GM23338 (cell line): ENCODE measurements at regions not wholly inside any gene's neighbourhood (a gene's known extent, or its start where the extent isn't known, plus 50 kb on each side); places are given as distances from the start of the nearest gene placed in this dataset.

ENCODE experiments used
- ATAC-seq: fragments of 200-7000 bp; cut with Tn5 transposase; 3 replicates; pipeline ENCODE4 v1.9.1; 2020
- DNase-seq: peaks from one replicate; pipeline ENCODE4 v3.0.0-alpha.2; 2015; ENCODE audit warnings: low spot score
- H2AFZ ChIP-seq: fragments of 200-600 bp; sonication (generic); 2 replicates; pipeline ENCODE4 v1.8.0; 2016; ENCODE audit warnings: antibody characterized with exemption, mild to moderate bottlenecking, moderate library complexity
- H3F3A ChIP-seq: fragments of 200-600 bp; sonication (generic); replicated peaks from 2 replicates; pipeline ENCODE4 v1.8.0; 2017; ENCODE audit warnings: antibody characterized with exemption, mixed run types, low read depth
- H3K27ac ChIP-seq: fragments of 200-600 bp; sonication (generic); 2 replicates; pipeline ENCODE4 v1.6.1; 2016; ENCODE audit warnings: low read depth
- H3K27me3 ChIP-seq: fragments of 200-600 bp; sonication (generic); 2 replicates; pipeline ENCODE4 v1.8.0; 2016; ENCODE audit warnings: mild to moderate bottlenecking, mixed run types, moderate library complexity; ENCODE audit not compliant: insufficient read depth
- H3K36me3 ChIP-seq: fragments of 200-600 bp; sonication (generic); 2 replicates; pipeline ENCODE4 v1.8.0; 2016; ENCODE audit warnings: mild to moderate bottlenecking; ENCODE audit not compliant: insufficient read depth
- H3K4me1 ChIP-seq: fragments of 200-600 bp; sonication (generic); 2 replicates; pipeline ENCODE4 v1.8.0; 2016; ENCODE audit warnings: mild to moderate bottlenecking, moderate library complexity; ENCODE audit not compliant: insufficient read depth
- H3K4me2 ChIP-seq: fragments of 200-600 bp; sonication (generic); 2 replicates; pipeline ENCODE4 v1.7.1; 2017; ENCODE audit warnings: mixed run types
- H3K4me3 ChIP-seq: fragments of 200-600 bp; sonication (generic); 2 replicates; pipeline ENCODE4 v1.6.1; 2016; ENCODE audit warnings: mixed run types
- H3K79me2 ChIP-seq: fragments of 200-600 bp; sonication (generic); replicated peaks from 2 replicates; pipeline ENCODE4 v1.8.0; 2017; ENCODE audit warnings: mild to moderate bottlenecking; ENCODE audit not compliant: insufficient read depth
- H3K9me2 ChIP-seq: fragments of 200-600 bp; sonication (generic); 2 replicates; pipeline ENCODE4 v1.8.0; 2017; ENCODE audit not compliant: insufficient read depth
- H4K20me1 ChIP-seq: fragments of 200-600 bp; sonication (generic); replicated peaks from 2 replicates; pipeline ENCODE4 v1.8.0; 2017; ENCODE audit warnings: mild to moderate bottlenecking; ENCODE audit not compliant: insufficient read depth
- H3K27ac Mint-ChIP-seq: 2 replicates; pipeline ENCODE4 v1.8.0; 2020; ENCODE audit warnings: inconsistent platforms, mild to moderate bottlenecking, moderate library complexity, mixed read lengths
- H3K27me3 Mint-ChIP-seq: 3 replicates; pipeline ENCODE4 v1.8.0; 2022; ENCODE audit warnings: low read depth, mild to moderate bottlenecking, moderate library complexity, mixed read lengths, inconsistent platforms; ENCODE audit not compliant: insufficient read depth, poor library complexity
- H3K36me3 Mint-ChIP-seq: 3 replicates; pipeline ENCODE4 v1.8.0; 2021; ENCODE audit warnings: low read depth, mild to moderate bottlenecking, inconsistent platforms, moderate library complexity, mixed read lengths
- H3K4me1 Mint-ChIP-seq: 3 replicates; pipeline ENCODE4 v1.8.0; 2020; ENCODE audit warnings: mild to moderate bottlenecking, inconsistent platforms, mixed read lengths
- H3K4me3 Mint-ChIP-seq: 3 replicates; pipeline ENCODE4 v1.8.0; 2021; ENCODE audit warnings: moderate library complexity, mild to moderate bottlenecking, inconsistent platforms, mixed read lengths
- H3K9me3 Mint-ChIP-seq: 3 replicates; pipeline ENCODE4 v1.8.0; 2020; ENCODE audit warnings: moderate library complexity, mild to moderate bottlenecking, inconsistent platforms, mixed read lengths
- CREB1 ChIP-seq: fragments of 250-450 bp; sonication (Bioruptor Pico); IDR thresholded peaks from 2 replicates; pipeline ENCODE4 v1.5.0; 2020; ENCODE audit warnings: low read depth, mild to moderate bottlenecking, moderate library complexity
- CTCF ChIP-seq, 2 experiments: fragments of 200-600 bp in 1 of 2; sonication (generic) in 1 of 2; conservative IDR thresholded peaks; 2 replicates each; pipeline versions ENCODE4 v1.5.1 to v1.6.1; 2016 to 2017; ENCODE audit warnings: antibody characterized with exemption in 2 of 2, low read depth in 2 of 2, mild to moderate bottlenecking in 2 of 2, moderate library complexity in 1 of 2
- ETS1 ChIP-seq: IDR thresholded peaks from 2 replicates; pipeline ENCODE4 v1.6.1; 2016; ENCODE audit warnings: antibody characterized with exemption
- EZH2 ChIP-seq: fragments of 200-600 bp; sonication (generic); IDR thresholded peaks from one replicate; pipeline ENCODE4 v1.8.0; 2017; ENCODE audit warnings: antibody characterized with exemption, mild to moderate bottlenecking, low read depth; ENCODE audit not compliant: unreplicated experiment
- EZH2phosphoT487 ChIP-seq: fragments of 200-600 bp; sonication (generic); IDR thresholded peaks from one replicate; pipeline ENCODE4 v1.8.1; 2018; ENCODE audit warnings: antibody characterized with exemption; ENCODE audit not compliant: unreplicated experiment
- JUNB ChIP-seq: IDR thresholded peaks from one replicate; pipeline ENCODE4 v1.6.1; 2016; ENCODE audit warnings: antibody characterized with exemption; ENCODE audit not compliant: unreplicated experiment
- NANOG ChIP-seq: IDR thresholded peaks from 2 replicates; pipeline ENCODE4 v1.6.1; 2016; ENCODE audit warnings: antibody characterized with exemption, borderline replicate concordance
- POLR2AphosphoS5 ChIP-seq: IDR thresholded peaks from 2 replicates; pipeline ENCODE4 v1.6.1; 2016; ENCODE audit warnings: antibody characterized with exemption, low read depth
- REST ChIP-seq: IDR thresholded peaks from one replicate; pipeline ENCODE4 v1.6.1; 2018; ENCODE audit warnings: antibody characterized with exemption; ENCODE audit not compliant: unreplicated experiment
- STAT1 ChIP-seq: IDR thresholded peaks from one replicate; pipeline ENCODE4 v1.6.1; 2016; ENCODE audit warnings: antibody characterized with exemption; ENCODE audit not compliant: unreplicated experiment
- ZNF114 ChIP-seq: fragments of 250-450 bp; sonication (Bioruptor Pico); IDR thresholded peaks from 2 replicates; pipeline ENCODE4 v1.5.0; 2020; ENCODE audit warnings: mild to moderate bottlenecking, moderate library complexity
- ZNF331 ChIP-seq: fragments of 250-450 bp; sonication (Bioruptor Pico); IDR thresholded peaks from 2 replicates; pipeline ENCODE4 v1.5.0; 2020; ENCODE audit warnings: low read depth, mild to moderate bottlenecking, moderate library complexity
- ZNF462 ChIP-seq: fragments of 250-450 bp; sonication (Bioruptor Pico); IDR thresholded peaks from 2 replicates; pipeline ENCODE4 v1.5.0; 2020; ENCODE audit warnings: mild to moderate bottlenecking, moderate library complexity

- Histone ChIP-seq H2AFZ (no peak overlapping the region), H3K79me2 (no peaks in the 10 kb centered on the region), H3K27me3 (no peaks in the 10 kb centered on the region), H3K4me1 (peaks cover 2% of the 10 kb centered on the region; the same call in 1 of the 2 replicates), H3K36me3 (no peaks in the 10 kb centered on the region), H3K9me2 (peaks cover 10% of the 10 kb centered on the region; the same call in 1 of the 2 replicates), H3K27ac (no peak overlapping the region), H4K20me1 (no peaks in the 10 kb centered on the region), H3K4me3 (no peak overlapping the region), H3F3A (no peaks in the 10 kb centered on the region), H3K4me2 (no peak overlapping the region)
- no peaks in the 10 kb centered on the region for H3K36me3 Mint-ChIP-seq
- no peak overlapping the region for H3K4me3 Mint-ChIP-seq
- H3K27ac Mint-ChIP-seq, result no peak overlapping the region
- H3K4me1 Mint-ChIP-seq, result no peaks in the 10 kb centered on the region; the same call in 2 of the 3 replicates
- ATAC-seq (no peak), DNase-seq (no peak)
- H3K9me3 Mint-ChIP-seq, result no peaks in the 10 kb centered on the region
- H3K27me3 Mint-ChIP-seq, result peaks cover 1% of the 10 kb centered on the region
- TF ChIP-seq ZNF114 (no peak), NANOG (no peak), STAT1 (no peak), EZH2 (no peak), CREB1 (CRISPR knock-in tag) (no peak), ZNF462 (CRISPR knock-in tag) (no peak), ZNF331 (CRISPR knock-in tag) (no peak), EZH2phosphoT487 (no peak), JUNB (no peak), REST (no peak), CTCF (conservative IDR thresholded peaks at IDR 0.05; ENCODE audit: low read depth in 2 of 2) (no peak), ETS1 (no peak), POLR2AphosphoS5 (no peak)
These were observed 208.3 kb upstream of the ZNF608 start for GRCh38 chr5:124954784-124955183.
